HCT116 (cell line): ENCODE measurements at regions not wholly inside any gene's neighbourhood (a gene's known extent, or its start where the extent isn't known, plus 50 kb on each side); places are given as distances from the start of the nearest gene placed in this dataset.

Experiments used
- CTCF ChIP-seq, 3 experiments: fragments of 200-600 bp in 1 of 3; sonication (generic) in 1 of 3; IDR thresholded peaks in 2 of 3; conservative IDR thresholded peaks in 1 of 3; 2 replicates each; pipeline ENCODE4 v1.5.1; 2012 to 2017; ENCODE audit warnings: low read depth in 2 of 3, low read length in 2 of 3, antibody characterized with exemption in 1 of 3, borderline replicate concordance in 1 of 3, control low read depth in 1 of 3, mild to moderate bottlenecking in 1 of 3, mixed read lengths in 1 of 3, mixed run types in 1 of 3, moderate library complexity in 1 of 3; ENCODE audit not compliant: insufficient read depth in 1 of 3
- EZH2 ChIP-seq: fragments of 200-600 bp; sonication (generic); IDR thresholded peaks from 2 replicates; pipeline ENCODE4 v1.6.1; 2017; ENCODE audit warnings: antibody characterized with exemption, mixed run types
- FOSL1 ChIP-seq: IDR thresholded peaks from 2 replicates; pipeline ENCODE4 v1.6.1; 2012; ENCODE audit warnings: low read depth
- POLR2A ChIP-seq: IDR thresholded peaks from 2 replicates; pipeline ENCODE4 v1.7.0; 2011; ENCODE audit warnings: borderline replicate concordance; ENCODE audit not compliant: insufficient read depth, insufficient read length; ENCODE audit errors: extremely low read depth
- RAD21 ChIP-seq: IDR thresholded peaks from 2 replicates; pipeline ENCODE4 v1.6.1; 2012; ENCODE audit warnings: low read depth, mild to moderate bottlenecking
- SP1 ChIP-seq: IDR thresholded peaks from 2 replicates; pipeline ENCODE4 v1.6.1; 2012; ENCODE audit warnings: low read depth
- YY1 ChIP-seq: IDR thresholded peaks from 2 replicates; pipeline ENCODE4 v1.6.1; 2011; ENCODE audit warnings: low read length, low read depth, moderate library complexity, mild to moderate bottlenecking; ENCODE audit not compliant: insufficient replicate concordance; ENCODE audit errors: extremely low read depth
- ZBTB33 ChIP-seq: IDR thresholded peaks from 2 replicates; pipeline ENCODE4 v1.6.1; 2011; ENCODE audit warnings: mild to moderate bottlenecking, low read length, moderate library complexity; ENCODE audit not compliant: insufficient replicate concordance; ENCODE audit errors: extremely low read depth

GRCh38 chr2:240210198-240210965, 69.9 kb upstream of the OTOS start:
- TF ChIP-seq POLR2A (no peak), CTCF (IDR thresholded peaks at IDR 0.05 in 2 of 3, conservative IDR thresholded peaks at IDR 0.05 in 1 of 3; ENCODE audit: borderline replicate concordance in 1 of 3, insufficient read depth in 1 of 3, low read depth in 2 of 3, low read length in 2 of 3) (no peak), EZH2 (no peak), RAD21 (no peak), SP1 (no peak), ZBTB33 (no peak), FOSL1 (no peak), YY1 (no peak)
